Muscle layer of colon (tissue), 2 donors: ENCODE measurements at regions not wholly inside any gene's neighbourhood (a gene's known extent, or its start where the extent isn't known, plus 50 kb on each side); places are given as distances from the start of the nearest gene placed in this dataset.

Source experiments
- H3K27ac ChIP-seq: one replicate; pipeline ENCODE4 v1.7.0; 2013; ENCODE audit warnings: low read depth, mild to moderate bottlenecking, low read length, moderate library complexity
- H3K27me3 ChIP-seq, 2 donors: one replicate each; pipeline ENCODE4 v1.7.0; 2013; ENCODE audit warnings: low read length in 2 of 2, mild to moderate bottlenecking in 2 of 2; ENCODE audit not compliant: insufficient read depth in 2 of 2, control insufficient read depth in 1 of 2
- H3K36me3 ChIP-seq: one replicate; pipeline ENCODE4 v1.7.0; 2013; ENCODE audit warnings: mild to moderate bottlenecking, low read length; ENCODE audit not compliant: insufficient read depth
- H3K4me1 ChIP-seq: one replicate; pipeline ENCODE4 v1.7.0; 2013; ENCODE audit warnings: mild to moderate bottlenecking, low read length; ENCODE audit not compliant: insufficient read depth
- H3K4me3 ChIP-seq, 2 donors: one replicate each; pipeline ENCODE4 v1.7.0; 2013; ENCODE audit warnings: low read length in 2 of 2, low read depth in 1 of 2, mild to moderate bottlenecking in 1 of 2, moderate library complexity in 1 of 2
- H3K9ac ChIP-seq: one replicate; pipeline ENCODE4 v1.7.0; 2013; ENCODE audit warnings: low read length
- H3K9me3 ChIP-seq: one replicate; pipeline ENCODE4 v1.7.0; 2013; ENCODE audit warnings: mild to moderate bottlenecking, low read length
- donor health status: abdominal sarcoma.
- donor health status: Adenocarcinoma of cecum.

DNA sequence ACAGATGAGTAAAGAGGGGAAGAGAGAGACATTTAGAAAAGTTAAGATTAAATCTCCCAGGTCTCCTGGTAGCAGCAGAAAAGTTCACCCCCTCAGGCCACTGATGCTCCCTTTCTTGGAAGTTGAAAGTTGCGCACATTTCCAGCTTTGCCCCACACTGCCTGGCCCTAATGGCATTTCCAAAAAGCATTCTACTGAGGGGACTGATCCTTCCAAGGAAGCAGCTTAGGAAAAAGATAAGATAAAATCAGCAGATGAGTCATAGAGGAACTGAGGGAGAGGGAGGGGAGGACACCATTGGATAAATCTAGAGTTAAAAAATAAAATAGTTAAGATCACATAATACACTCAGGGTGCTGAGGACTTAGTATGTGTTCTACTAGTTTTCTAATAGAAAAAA, 67.6 kb upstream of the SLC12A2 start:
- H3K4me3 ChIP-seq, result no peak overlapping the region
- no peaks in the 10 kb centered on the region for H3K4me1 ChIP-seq
- no peaks in the 10 kb centered on the region for H3K9me3 ChIP-seq
- H3K27me3 ChIP-seq, result no peaks in the 10 kb centered on the region
- no peak overlapping the region for H3K9ac ChIP-seq
- H3K27ac ChIP-seq, result no peak overlapping the region
- H3K36me3 ChIP-seq, result no peaks in the 10 kb centered on the region

DNA sequence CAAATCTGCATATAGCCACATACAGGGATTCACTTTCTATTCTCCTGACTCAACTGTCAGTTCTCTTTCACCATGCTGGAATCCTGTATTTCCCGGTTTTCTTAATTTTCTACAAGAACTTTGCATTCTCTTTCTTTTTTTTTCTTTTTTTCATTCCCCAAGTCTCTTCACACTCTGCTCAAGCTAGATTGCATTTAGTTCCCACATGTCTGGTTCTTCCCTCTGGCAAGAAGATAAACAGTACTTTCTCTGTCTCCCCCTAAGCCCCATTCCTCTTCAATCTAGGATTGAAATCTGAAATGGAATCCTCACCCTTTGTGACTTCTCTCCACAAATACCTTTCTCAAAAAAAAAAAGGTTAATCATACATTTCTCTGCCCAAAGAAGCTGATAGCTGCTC, 64.2 kb upstream of the SLC12A2 start:
- Histone ChIP-seq H3K4me1 (no peaks in the 10 kb centered on the region), H3K9ac (no peak overlapping the region), H3K27ac (no peak overlapping the region), H3K4me3 (no peak overlapping the region), H3K9me3 (no peaks in the 10 kb centered on the region), H3K27me3 (no peaks in the 10 kb centered on the region), H3K36me3 (no peaks in the 10 kb centered on the region)

GRCh38 chr5:128020012-128020411, 63.6 kb upstream of the SLC12A2 start:
- H3K27ac ChIP-seq, result no peak overlapping the region
- H3K9ac ChIP-seq, result no peak overlapping the region
- no peaks in the 10 kb centered on the region for H3K9me3 ChIP-seq
- no peaks in the 10 kb centered on the region for H3K27me3 ChIP-seq
- no peak overlapping the region for H3K4me3 ChIP-seq
- no peaks in the 10 kb centered on the region for H3K36me3 ChIP-seq
- H3K4me1 ChIP-seq, result no peaks in the 10 kb centered on the region

GRCh38 chr5:128021411-128021810, 62.2 kb upstream of the SLC12A2 start:
- Histone ChIP-seq H3K9me3 (no peaks in the 10 kb centered on the region), H3K27ac (no peak overlapping the region), H3K9ac (no peak overlapping the region), H3K4me1 (no peaks in the 10 kb centered on the region), H3K36me3 (no peaks in the 10 kb centered on the region), H3K27me3 (no peaks in the 10 kb centered on the region), H3K4me3 (no peak overlapping the region)
